Chondrocyte (in vitro differentiated cells): ENCODE measurements at regions not wholly inside any gene's neighbourhood (a gene's known extent, or its start where the extent isn't known, plus 50 kb on each side); places are given as distances from the start of the nearest gene placed in this dataset.

ENCODE experiments used
- DNase-seq: peaks from one replicate; pipeline ENCODE4 v3.0.0; 2021; ENCODE audit warnings: mixed read lengths, low spot score
- H3K27ac Mint-ChIP-seq: one replicate; pipeline ENCODE4 v1.8.0; 2021; ENCODE audit warnings: mild to moderate bottlenecking, moderate library complexity, mixed read lengths; ENCODE audit not compliant: unreplicated experiment
- H3K27me3 Mint-ChIP-seq: 2 replicates; pipeline ENCODE4 v1.8.0; 2021; ENCODE audit warnings: low read depth, mixed read lengths
- H3K36me3 Mint-ChIP-seq: 2 replicates; pipeline ENCODE4 v1.8.0; 2021; ENCODE audit warnings: low read depth, mixed read lengths
- H3K4me1 Mint-ChIP-seq: 2 replicates; pipeline ENCODE4 v1.8.0; 2021; ENCODE audit warnings: low read depth, mild to moderate bottlenecking, mixed read lengths
- H3K4me3 Mint-ChIP-seq: one replicate; pipeline ENCODE4 v1.8.0; 2021; ENCODE audit warnings: mild to moderate bottlenecking, moderate library complexity, mixed read lengths; ENCODE audit not compliant: unreplicated experiment
- H3K9me3 Mint-ChIP-seq: 2 replicates; pipeline ENCODE4 v1.8.0; 2021; ENCODE audit warnings: low read depth, mixed read lengths
- TF ChIP-seq, protein P1 (sequence below): fragments of 200-600 bp; sonication (generic); IDR thresholded peaks from 2 replicates; pipeline ENCODE4 v1.5.0; 2021; ENCODE audit warnings: antibody characterized with exemption, mild to moderate bottlenecking, moderate library complexity

DNA sequence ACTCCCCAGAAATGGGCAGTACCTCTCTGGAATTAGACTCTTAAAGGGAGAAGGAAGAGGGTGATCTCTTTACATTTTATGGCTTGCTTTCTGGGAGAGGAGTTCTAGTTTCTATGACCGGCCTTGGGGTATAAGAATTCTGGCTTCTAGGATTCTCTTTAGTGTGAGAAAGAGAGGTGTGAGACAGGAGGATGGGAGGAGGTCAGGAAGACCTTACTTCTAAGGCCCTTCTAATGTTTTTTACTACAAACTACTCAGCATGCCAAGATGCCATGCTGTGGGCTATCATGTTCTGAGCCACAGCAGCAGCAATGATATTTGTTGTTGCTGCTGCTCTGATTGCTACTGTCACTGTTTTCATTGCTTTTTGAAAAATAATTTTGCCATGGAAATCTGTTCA, 538.3 kb downstream of the SLITRK6 start:
- TF ChIP-seq, protein P1, sequence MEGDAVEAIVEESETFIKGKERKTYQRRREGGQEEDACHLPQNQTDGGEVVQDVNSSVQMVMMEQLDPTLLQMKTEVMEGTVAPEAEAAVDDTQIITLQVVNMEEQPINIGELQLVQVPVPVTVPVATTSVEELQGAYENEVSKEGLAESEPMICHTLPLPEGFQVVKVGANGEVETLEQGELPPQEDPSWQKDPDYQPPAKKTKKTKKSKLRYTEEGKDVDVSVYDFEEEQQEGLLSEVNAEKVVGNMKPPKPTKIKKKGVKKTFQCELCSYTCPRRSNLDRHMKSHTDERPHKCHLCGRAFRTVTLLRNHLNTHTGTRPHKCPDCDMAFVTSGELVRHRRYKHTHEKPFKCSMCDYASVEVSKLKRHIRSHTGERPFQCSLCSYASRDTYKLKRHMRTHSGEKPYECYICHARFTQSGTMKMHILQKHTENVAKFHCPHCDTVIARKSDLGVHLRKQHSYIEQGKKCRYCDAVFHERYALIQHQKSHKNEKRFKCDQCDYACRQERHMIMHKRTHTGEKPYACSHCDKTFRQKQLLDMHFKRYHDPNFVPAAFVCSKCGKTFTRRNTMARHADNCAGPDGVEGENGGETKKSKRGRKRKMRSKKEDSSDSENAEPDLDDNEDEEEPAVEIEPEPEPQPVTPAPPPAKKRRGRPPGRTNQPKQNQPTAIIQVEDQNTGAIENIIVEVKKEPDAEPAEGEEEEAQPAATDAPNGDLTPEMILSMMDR: no peak
- Mint-ChIP-seq H3K4me3 (no peak overlapping the region), H3K36me3 (no peaks in the 10 kb centered on the region), H3K9me3 (no peaks in the 10 kb centered on the region), H3K4me1 (peaks cover 7% of the 10 kb centered on the region), H3K27ac (no peak overlapping the region), H3K27me3 (no peaks in the 10 kb centered on the region)
- no peak for DNase-seq

DNA sequence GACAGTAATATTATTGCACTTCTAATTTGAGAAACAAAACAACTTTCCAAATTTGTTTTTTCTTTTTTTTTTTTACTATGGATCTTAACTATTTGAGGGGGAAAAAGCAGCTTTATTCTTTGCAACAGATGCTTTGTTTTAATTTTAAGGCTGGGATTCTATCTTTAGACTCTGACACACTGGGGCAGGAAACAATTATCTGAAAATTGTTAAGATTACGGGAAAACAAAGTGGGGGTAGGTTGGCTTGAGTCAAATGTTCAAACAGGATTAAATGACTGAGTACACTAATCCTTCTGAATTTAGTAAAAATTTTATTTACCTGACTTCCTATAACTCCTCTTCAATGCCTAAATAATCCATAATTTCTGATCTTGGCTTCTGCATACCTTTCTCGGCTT, 543.2 kb downstream of the SLITRK6 start:
- Mint-ChIP-seq H3K9me3 (peaks cover 3% of the 10 kb centered on the region), H3K27me3 (no peaks in the 10 kb centered on the region), H3K27ac (no peak overlapping the region), H3K4me1 (peaks cover 5% of the 10 kb centered on the region), H3K4me3 (no peak overlapping the region), H3K36me3 (no peaks in the 10 kb centered on the region)
- TF ChIP-seq, protein P1: no peak
- no peak for DNase-seq

DNA sequence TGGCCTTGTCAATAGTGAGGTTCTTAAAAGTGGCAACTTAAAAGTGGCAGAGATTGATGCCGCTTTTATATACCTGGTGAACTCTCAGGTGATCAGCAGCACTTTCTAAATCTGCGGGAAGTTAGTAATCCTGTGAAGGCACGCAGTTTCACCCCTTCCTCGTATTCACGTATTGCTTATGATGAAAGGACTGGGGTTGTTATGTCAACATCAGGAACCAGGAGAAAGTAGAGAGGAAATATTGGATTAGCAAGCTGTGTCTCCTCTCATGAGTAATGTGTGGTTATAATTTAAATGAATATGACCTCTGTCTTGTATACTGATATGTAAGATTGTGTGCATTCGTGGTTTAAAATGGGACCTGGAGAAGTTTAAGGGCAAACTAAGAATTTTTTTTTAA, 544.6 kb downstream of the SLITRK6 start:
- no peaks in the 10 kb centered on the region for H3K36me3 Mint-ChIP-seq
- TF ChIP-seq, protein P1: no peak
- DNase-seq: no peak
- H3K9me3 Mint-ChIP-seq: peaks cover 3% of the 10 kb centered on the region
- no peak overlapping the region for H3K4me3 Mint-ChIP-seq
- H3K27me3 Mint-ChIP-seq: no peaks in the 10 kb centered on the region
- H3K27ac Mint-ChIP-seq: no peak overlapping the region
- peaks cover 5% of the 10 kb centered on the region for H3K4me1 Mint-ChIP-seq

DNA sequence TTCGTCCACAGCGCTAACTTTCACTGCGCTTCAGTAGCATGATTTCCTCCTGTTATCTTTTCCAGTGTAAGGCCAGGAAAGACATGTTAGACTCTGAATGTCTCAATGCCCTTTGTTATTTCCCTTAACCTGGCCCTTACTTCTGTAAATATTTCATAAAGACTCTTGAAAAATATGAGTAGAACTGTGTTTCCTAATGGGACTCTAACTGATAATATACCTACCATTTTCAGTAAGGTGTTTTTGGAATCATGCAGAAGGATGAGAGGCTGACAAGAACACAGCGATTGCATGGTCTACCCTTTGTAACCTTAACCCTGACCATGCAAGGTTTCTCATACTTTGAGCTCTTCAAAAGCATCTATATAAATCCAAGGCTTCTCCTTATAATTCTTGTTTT, 550.1 kb downstream of the SLITRK6 start:
- H3K4me3 Mint-ChIP-seq: no peak overlapping the region
- no peak for DNase-seq
- no peaks in the 10 kb centered on the region for H3K27me3 Mint-ChIP-seq
- TF ChIP-seq, protein P1: no peak
- no peaks in the 10 kb centered on the region for H3K36me3 Mint-ChIP-seq
- no peak overlapping the region for H3K27ac Mint-ChIP-seq
- peaks cover 3% of the 10 kb centered on the region for H3K9me3 Mint-ChIP-seq
- peaks cover under 1% of the 10 kb centered on the region for H3K4me1 Mint-ChIP-seq

- Mint-ChIP-seq H3K4me1 (peaks cover 6% of the 10 kb centered on the region), H3K4me3 (no peak overlapping the region), H3K27me3 (no peaks in the 10 kb centered on the region), H3K36me3 (no peaks in the 10 kb centered on the region), H3K27ac (no peak overlapping the region), H3K9me3 (peaks cover 2% of the 10 kb centered on the region)
- TF ChIP-seq, protein P1: no peak
- no peak for DNase-seq
Measured at GRCh38 chr13:85247780-85248179, 551.4 kb downstream of the SLITRK6 start.
